Activated naive CD4-positive, alpha-beta T cell treated with anti-CD3 and anti-CD28 coated beads, Interleukin-2, amount 10 ng/mL, durations not matched to agents 7 days and 5 days (primary cell): ENCODE measurements at regions not wholly inside any gene's neighbourhood (a gene's known extent, or its start where the extent isn't known, plus 50 kb on each side); places are given as distances from the start of the nearest gene placed in this dataset.
"Not testable (repeated sequence)": the region's sequence is repeated elsewhere in the genome, so short reads cannot be mapped to it uniquely, and the experiment has no call there.

Experiments used
- CTCF ChIA-PET: fragments of 350-600 bp; sonication (Branson Sonifier 250); formaldehyde crosslinking; loops from one replicate; lab custom pipeline; 2021; ENCODE audit warnings: antibody characterized with exemption; lab: Charles Lee
- DNase-seq: peaks from one replicate; pipeline ENCODE4 v3.0.0-alpha.2; 2020
- H3K27ac Mint-ChIP-seq: one replicate; pipeline ENCODE4 v1.8.0; 2021; ENCODE audit warnings: mild to moderate bottlenecking, moderate library complexity, mixed read lengths
- H3K27me3 Mint-ChIP-seq: one replicate; pipeline ENCODE4 v1.8.0; 2021; ENCODE audit warnings: mild to moderate bottlenecking, mixed read lengths
- H3K36me3 Mint-ChIP-seq: one replicate; pipeline ENCODE4 v1.8.0; 2021; ENCODE audit warnings: mixed read lengths
- H3K4me1 Mint-ChIP-seq: one replicate; pipeline ENCODE4 v1.8.0; 2021; ENCODE audit warnings: mixed read lengths
- H3K4me3 Mint-ChIP-seq: one replicate; pipeline ENCODE4 v1.8.0; 2021; ENCODE audit warnings: mild to moderate bottlenecking, moderate library complexity, mixed read lengths
- H3K9me3 Mint-ChIP-seq: one replicate; pipeline ENCODE4 v1.8.0; 2021; ENCODE audit warnings: mixed read lengths

- no peak overlapping the region for H3K4me3 Mint-ChIP-seq
- peaks cover 18% of the 10 kb centered on the region for H3K9me3 Mint-ChIP-seq
- no peaks in the 10 kb centered on the region for H3K27me3 Mint-ChIP-seq
- peaks cover 73% of the 10 kb centered on the region for H3K4me1 Mint-ChIP-seq
- no peak for DNase-seq
- H3K36me3 Mint-ChIP-seq: peaks cover 30% of the 10 kb centered on the region
- no peak overlapping the region for H3K27ac Mint-ChIP-seq
- CTCF ChIA-PET: no interaction called here
These were observed 118.9 kb upstream of the CAB39 start for GRCh38 chr2:230593765-230594164.

- CTCF ChIA-PET: no interaction called here
- DNase-seq: no peak
- peaks cover 31% of the 10 kb centered on the region for H3K36me3 Mint-ChIP-seq
- no peaks in the 10 kb centered on the region for H3K27me3 Mint-ChIP-seq
- H3K4me3 Mint-ChIP-seq: no peak overlapping the region
- no peak overlapping the region for H3K27ac Mint-ChIP-seq
- peaks cover 71% of the 10 kb centered on the region for H3K4me1 Mint-ChIP-seq
- peaks cover 17% of the 10 kb centered on the region for H3K9me3 Mint-ChIP-seq
These were observed 118.3 kb upstream of the CAB39 start for GRCh38 chr2:230594286-230594840.

- CTCF ChIA-PET: no interaction called here
- no peaks in the 10 kb centered on the region for H3K27me3 Mint-ChIP-seq
- no peak overlapping the region for H3K4me3 Mint-ChIP-seq
- H3K9me3 Mint-ChIP-seq: peaks cover 34% of the 10 kb centered on the region
- no peak overlapping the region for H3K27ac Mint-ChIP-seq
- DNase-seq: no peak
- H3K36me3 Mint-ChIP-seq: peaks cover 40% of the 10 kb centered on the region
- peaks cover 74% of the 10 kb centered on the region for H3K4me1 Mint-ChIP-seq
These were observed 112.8 kb upstream of the CAB39 start for GRCh38 chr2:230599853-230600252.

DNA sequence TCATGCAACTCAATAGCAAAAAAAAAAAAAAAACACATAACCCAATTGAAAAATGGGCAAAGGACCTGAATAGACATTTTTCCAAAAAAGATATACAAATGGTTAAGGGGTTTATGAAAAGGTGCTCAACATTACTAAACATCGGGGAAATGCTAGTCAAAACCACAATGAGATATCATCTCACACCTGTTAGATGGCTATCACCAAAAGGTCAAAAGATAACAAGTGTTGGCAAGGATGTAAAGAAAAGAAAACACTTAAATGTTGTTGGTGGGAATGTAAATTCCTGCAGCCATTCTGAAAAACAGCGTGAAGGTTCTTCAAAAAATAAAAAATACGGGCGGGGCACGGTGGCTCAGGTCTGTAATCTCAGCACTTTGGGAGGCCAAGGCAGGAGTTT, 112.4 kb upstream of the CAB39 start:
- no peak for DNase-seq
- H3K27me3 Mint-ChIP-seq: no peaks in the 10 kb centered on the region
- peaks cover 76% of the 10 kb centered on the region for H3K4me1 Mint-ChIP-seq
- H3K36me3 Mint-ChIP-seq: peaks cover 44% of the 10 kb centered on the region
- no peak overlapping the region for H3K4me3 Mint-ChIP-seq
- H3K9me3 Mint-ChIP-seq: peaks cover 37% of the 10 kb centered on the region
- CTCF ChIA-PET: no interaction called here
- H3K27ac Mint-ChIP-seq: peak overlapping the region; percentile 60

DNA sequence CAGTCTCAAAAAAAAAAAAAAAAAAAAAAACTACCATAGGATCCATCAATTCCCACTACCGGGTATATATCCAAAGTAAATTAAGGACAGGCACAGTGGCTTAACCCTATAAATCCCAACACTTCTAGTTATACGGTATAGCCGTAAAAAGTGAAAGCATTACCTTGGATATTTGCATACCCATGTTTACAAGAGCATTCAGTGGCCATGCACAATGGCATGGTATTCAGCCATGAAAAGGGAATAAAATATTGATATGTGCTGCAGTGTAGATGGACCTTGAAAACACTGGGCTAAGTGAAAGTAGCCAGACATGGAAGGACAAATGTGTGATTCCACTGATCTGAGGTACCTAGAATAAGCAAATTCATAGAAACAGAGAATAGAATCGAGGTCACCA, 111.8 kb upstream of the CAB39 start:
- H3K4me1 Mint-ChIP-seq: peaks cover 77% of the 10 kb centered on the region
- DNase-seq: no peak
- CTCF ChIA-PET: interaction anchor here (1.7 kb wide), 1 partner anchor 10 kb away, joined by 4 read pairs; no protein-coding TSS in a partner anchor

GRCh38 chr2:230601510-230601909, 111.1 kb upstream of the CAB39 start:
- Mint-ChIP-seq H3K9me3 (peaks cover 44% of the 10 kb centered on the region), H3K4me1 (peaks cover 77% of the 10 kb centered on the region), H3K27ac (peak overlapping the region; percentile 87), H3K36me3 (peaks cover 53% of the 10 kb centered on the region), H3K4me3 (no peak overlapping the region), H3K27me3 (no peaks in the 10 kb centered on the region)
- DNase-seq: no peak
- CTCF ChIA-PET: interaction anchor here (1.7 kb wide), 1 partner anchor 9 kb away, joined by 4 read pairs; no protein-coding TSS in a partner anchor

More for the DNA sequence above, 111.8 kb upstream of the CAB39 start:
- Mint-ChIP-seq H3K9me3 (peaks cover 40% of the 10 kb centered on the region), H3K36me3 (peaks cover 50% of the 10 kb centered on the region), H3K4me3 (no peak overlapping the region), H3K27ac (peak overlapping the region; percentile 4), H3K27me3 (no peaks in the 10 kb centered on the region)

GRCh38 chr2:230602562-230603230, 109.9 kb upstream of the CAB39 start:
- Mint-ChIP-seq H3K27me3 (no peaks in the 10 kb centered on the region), H3K36me3 (peaks cover 61% of the 10 kb centered on the region), H3K27ac (peak overlapping the region; percentile 98), H3K4me1 (peaks cover 75% of the 10 kb centered on the region), H3K4me3 (peak overlapping the region; percentile 25), H3K9me3 (peaks cover 52% of the 10 kb centered on the region)
- DNase-seq: peak; percentile 73
- CTCF ChIA-PET: interaction anchor here (0.7 to 1.7 kb wide), 4 partner anchors 8 to 594 kb away, joined by 3 to 4 read pairs (median 4); no protein-coding TSS in a partner anchor

GRCh38 chr2:230603317-230603716, 109.3 kb upstream of the CAB39 start:
- peaks cover 72% of the 10 kb centered on the region for H3K4me1 Mint-ChIP-seq
- H3K27ac Mint-ChIP-seq: peak overlapping the region; percentile 98
- CTCF ChIA-PET: interaction anchor here (0.8 to 1.1 kb wide), 3 partner anchors 8 to 221 kb away, joined by 3 read pairs; no protein-coding TSS in a partner anchor
- H3K36me3 Mint-ChIP-seq: peaks cover 63% of the 10 kb centered on the region
- DNase-seq, H3K4me3 Mint-ChIP-seq, H3K27me3 Mint-ChIP-seq: not testable (repeated sequence)
- peaks cover 55% of the 10 kb centered on the region for H3K9me3 Mint-ChIP-seq

DNA sequence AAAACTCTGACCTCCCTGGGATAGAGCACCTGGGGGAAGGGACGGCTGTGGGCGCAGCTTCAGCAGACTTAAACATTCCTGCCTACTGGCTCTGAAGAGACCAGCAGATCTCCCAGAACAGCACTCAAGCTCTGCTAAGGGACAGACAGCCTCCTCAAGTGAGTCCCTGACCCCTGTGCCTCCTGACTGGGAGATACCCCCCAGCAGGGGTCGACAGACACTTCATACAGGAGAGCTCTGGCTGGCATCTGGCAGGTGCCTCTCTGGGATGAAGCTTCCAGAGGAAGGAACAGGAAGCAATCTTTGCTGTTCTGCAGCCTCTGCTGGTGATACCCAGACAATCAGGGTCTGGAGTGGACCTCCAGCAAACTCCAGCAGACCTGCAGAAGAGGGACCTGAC, 108.5 kb upstream of the CAB39 start:
- H3K36me3 Mint-ChIP-seq: peaks cover 68% of the 10 kb centered on the region

GRCh38 chr2:230614040-230614439, 98.6 kb upstream of the CAB39 start:
- CTCF ChIA-PET: interaction anchor here (0.7 to 1.8 kb wide), 3 partner anchors 17 to 265 kb away, joined by 3 to 5 read pairs (median 3); no protein-coding TSS in a partner anchor
- Mint-ChIP-seq H3K27ac (no peak overlapping the region), H3K4me1 (peaks cover 72% of the 10 kb centered on the region), H3K9me3 (peaks cover 14% of the 10 kb centered on the region), H3K36me3 (peaks cover 17% of the 10 kb centered on the region), H3K27me3 (peaks cover 3% of the 10 kb centered on the region), H3K4me3 (no peak overlapping the region)
- no peak for DNase-seq

More for the DNA sequence above, 108.5 kb upstream of the CAB39 start:
- not testable (repeated sequence) for H3K27ac Mint-ChIP-seq, H3K4me3 Mint-ChIP-seq, H3K27me3 Mint-ChIP-seq, DNase-seq
- CTCF ChIA-PET: interaction anchor here (1.1 kb wide), 1 partner anchor 220 kb away, joined by 3 read pairs; no protein-coding TSS in a partner anchor
- Mint-ChIP-seq H3K9me3 (peaks cover 64% of the 10 kb centered on the region), H3K4me1 (peaks cover 69% of the 10 kb centered on the region)

- peak; percentile 52 for DNase-seq
- Mint-ChIP-seq H3K36me3 (peaks cover 10% of the 10 kb centered on the region), H3K27ac (peak overlapping the region; percentile 42), H3K9me3 (peaks cover 6% of the 10 kb centered on the region), H3K4me1 (peaks cover 64% of the 10 kb centered on the region), H3K27me3 (peaks cover 3% of the 10 kb centered on the region), H3K4me3 (no peak overlapping the region)
- CTCF ChIA-PET: interaction anchor here (0.6 to 1.8 kb wide), 9 partner anchors 9 to 603 kb away, joined by 3 to 9 read pairs (median 3); no protein-coding TSS in a partner anchor
These were observed 97.7 kb upstream of the CAB39 start for GRCh38 chr2:230614913-230615332.

DNA sequence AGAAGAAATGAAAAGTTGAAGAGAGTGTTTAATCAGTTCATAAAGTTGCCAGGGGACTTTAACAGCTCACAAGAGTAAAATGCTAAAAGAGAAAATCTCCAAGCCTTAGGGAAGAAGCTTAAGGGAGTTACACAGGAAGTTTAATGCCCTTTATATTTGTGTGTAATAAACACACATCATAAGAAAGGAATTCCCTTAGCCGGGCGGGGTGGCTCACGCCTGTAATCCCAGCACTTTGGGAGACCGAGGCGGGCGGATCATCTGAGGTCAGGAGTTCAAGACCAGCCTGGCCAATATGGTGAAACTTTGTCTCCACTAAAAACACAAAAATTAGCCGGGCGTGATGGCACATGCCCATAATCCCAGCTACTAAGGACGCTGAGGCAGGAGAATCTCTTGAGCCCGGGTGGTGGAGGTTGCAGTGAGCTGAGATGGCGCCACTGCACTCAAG, 95.4 kb upstream of the CAB39 start:
- not testable (repeated sequence) for H3K27ac Mint-ChIP-seq, H3K27me3 Mint-ChIP-seq, DNase-seq, H3K4me3 Mint-ChIP-seq
- CTCF ChIA-PET: interaction anchor here (1.2 to 1.9 kb wide), 3 partner anchors 62 to 181 kb away, joined by 3 to 6 read pairs (median 4); no protein-coding TSS in a partner anchor
- H3K36me3 Mint-ChIP-seq: peaks cover 20% of the 10 kb centered on the region
- peaks cover 45% of the 10 kb centered on the region for H3K4me1 Mint-ChIP-seq
- peaks cover 13% of the 10 kb centered on the region for H3K9me3 Mint-ChIP-seq

- peaks cover 19% of the 10 kb centered on the region for H3K9me3 Mint-ChIP-seq
- H3K27me3 Mint-ChIP-seq: peaks cover 3% of the 10 kb centered on the region
- peaks cover 28% of the 10 kb centered on the region for H3K4me1 Mint-ChIP-seq
- H3K36me3 Mint-ChIP-seq: peaks cover 32% of the 10 kb centered on the region
- H3K4me3 Mint-ChIP-seq: no peak overlapping the region
- H3K27ac Mint-ChIP-seq: no peak overlapping the region
- DNase-seq: no peak
- CTCF ChIA-PET: interaction anchor here (0.6 to 1.1 kb wide), 2 partner anchors 41 to 179 kb away, joined by 3 read pairs; no protein-coding TSS in a partner anchor
These were observed 93.2 kb upstream of the CAB39 start for GRCh38 chr2:230619491-230619890.

DNA sequence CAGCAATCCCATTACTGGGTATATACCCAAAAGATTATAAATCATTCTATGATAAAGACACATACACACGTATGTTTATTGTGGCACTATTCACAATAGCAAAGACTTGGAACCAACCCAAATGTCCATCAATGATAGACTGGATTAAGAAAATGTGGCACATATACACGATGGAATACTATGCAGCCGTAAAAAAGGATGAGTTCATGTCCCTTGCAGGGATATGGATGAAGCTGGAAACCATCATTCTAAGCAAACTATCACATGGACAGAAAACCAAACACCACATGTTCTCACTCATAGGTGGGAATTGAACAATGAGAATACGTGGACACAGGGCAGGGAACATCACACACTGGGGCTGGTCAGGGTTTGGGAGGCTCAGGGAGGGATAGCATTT, 87.4 kb upstream of the CAB39 start:
- CTCF ChIA-PET: interaction anchor here (0.6 kb wide), 1 partner anchor 77 kb away, joined by 3 read pairs; no protein-coding TSS in a partner anchor

More for the DNA sequence above, 87.4 kb upstream of the CAB39 start:
- H3K4me3 Mint-ChIP-seq, H3K27ac Mint-ChIP-seq, DNase-seq, H3K27me3 Mint-ChIP-seq: not testable (repeated sequence)
- Mint-ChIP-seq H3K4me1 (peaks cover 11% of the 10 kb centered on the region), H3K9me3 (peaks cover 20% of the 10 kb centered on the region), H3K36me3 (peaks cover 22% of the 10 kb centered on the region)
